ENCODE measurements at regions not wholly inside any gene's neighbourhood (a gene's known extent, or its start where the extent isn't known, plus 50 kb on each side); places are given as distances from the start of the nearest gene placed in this dataset.

DNA sequence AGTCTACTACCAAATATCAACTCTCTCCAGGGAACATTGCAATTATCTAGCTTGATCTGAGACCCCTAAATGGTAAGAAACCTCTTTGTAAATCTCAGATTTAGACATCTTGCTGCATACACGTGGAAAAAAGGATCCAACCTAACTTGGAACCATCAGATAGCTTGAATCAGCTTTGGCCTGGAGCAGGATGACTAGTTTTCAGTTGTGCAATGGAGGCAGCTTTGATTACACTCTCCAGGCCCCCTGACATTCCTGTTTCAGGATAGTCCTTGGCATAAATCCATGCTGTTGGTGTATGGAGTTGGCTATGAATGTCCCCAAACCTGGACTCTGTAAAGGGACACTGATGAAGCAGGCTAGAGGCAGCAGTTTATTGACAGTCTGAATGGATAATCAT, 1061.9 kb upstream of the TENM3 start:
- no peak for DNase-seq (ENCODE audit: low read depth)

- no peak for DNase-seq (ENCODE audit: low read depth)
Observed at GRCh38 chr4:181189751-181190150, 1053.5 kb upstream of the TENM3 start.

GRCh38 chr4:181193131-181193930, 1049.9 kb upstream of the TENM3 start:
- DNase-seq (ENCODE audit: low read depth) = no peak

DNA sequence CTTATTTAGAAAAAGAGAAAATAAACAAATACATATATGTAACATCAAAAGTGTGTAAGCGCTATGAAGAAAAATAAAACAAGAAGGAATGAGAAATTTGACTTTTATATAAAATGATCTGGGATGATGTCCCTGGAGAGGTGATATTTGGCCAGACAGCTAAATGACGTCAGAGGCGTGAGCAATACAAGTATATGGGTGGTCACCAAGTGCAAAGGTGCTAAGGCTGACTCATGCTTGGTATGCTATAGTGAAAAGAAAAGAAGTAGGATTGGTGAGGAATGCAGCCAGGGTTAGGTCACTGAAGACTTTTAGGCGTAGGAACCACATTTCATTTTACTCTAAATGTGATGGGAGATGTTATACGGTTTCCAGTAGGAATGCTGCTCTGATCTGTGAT, 1049.1 kb upstream of the TENM3 start:
- DNase-seq (ENCODE audit: low read depth) = no peak

GRCh38 chr4:181200076-181200475, 1043.1 kb upstream of the TENM3 start:
- DNase-seq (ENCODE audit: low read depth) = no peak

- DNase-seq (ENCODE audit: low read depth) = no peak
Observed at GRCh38 chr4:181202240-181202639, 1041.0 kb upstream of the TENM3 start.

GRCh38 chr4:181204109-181204508, 1039.1 kb upstream of the TENM3 start:
- no peak for DNase-seq (ENCODE audit: low read depth)

- no peak for DNase-seq (ENCODE audit: low read depth)
Observed at GRCh38 chr4:181213551-181213950, 1029.7 kb upstream of the TENM3 start.

DNA sequence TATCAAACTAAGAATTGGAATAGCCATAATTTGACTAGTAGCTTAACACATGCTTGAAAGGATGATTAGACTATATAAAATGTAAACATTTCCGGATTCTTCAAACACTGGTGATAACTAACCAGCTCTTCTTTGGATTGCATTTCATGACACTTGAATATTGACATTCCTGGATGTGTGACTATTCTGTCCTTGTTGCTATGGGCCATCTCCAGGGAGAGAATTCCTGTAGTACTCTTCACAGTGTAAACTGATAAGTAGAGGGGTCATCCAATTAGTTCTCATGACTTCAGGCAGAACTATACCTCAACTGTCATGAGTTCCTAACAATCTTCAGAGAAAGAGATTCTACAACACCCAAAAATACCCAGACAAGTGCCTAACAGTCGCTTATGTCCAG, 1026.7 kb upstream of the TENM3 start:
- DNase-seq (ENCODE audit: low read depth) = no peak

DNA sequence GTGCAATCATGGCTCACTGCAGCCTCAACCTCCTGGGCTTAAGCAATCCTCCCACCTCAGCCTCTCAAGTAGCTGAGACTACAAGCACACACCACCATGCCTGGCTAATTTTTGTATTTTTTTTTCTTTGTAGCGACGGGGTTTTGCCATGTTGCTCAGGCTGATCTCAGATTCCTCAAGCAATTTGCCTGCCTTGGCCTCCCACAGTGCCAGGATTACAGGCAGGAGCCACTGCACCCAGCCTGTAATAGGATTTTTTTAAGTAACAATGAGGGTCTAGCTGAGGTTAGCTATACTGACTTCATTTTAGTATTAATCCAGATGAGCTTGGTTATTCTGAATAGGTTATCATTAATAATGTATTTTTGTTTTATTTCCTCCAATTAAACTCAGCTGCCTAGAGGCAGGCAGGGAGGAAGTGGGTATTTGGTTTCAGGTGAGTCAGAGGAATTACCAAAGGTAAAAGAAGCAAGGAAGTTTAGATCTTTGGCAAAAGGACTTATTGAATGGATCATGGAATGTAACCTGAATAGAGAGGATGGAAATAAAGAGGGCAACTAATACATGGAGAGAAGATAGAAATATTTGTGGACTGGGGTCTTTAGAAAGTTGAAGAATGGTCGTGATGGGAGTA, 1023.3 kb upstream of the TENM3 start:
- no peak for DNase-seq (ENCODE audit: low read depth)

GRCh38 chr4:181224852-181225251, 1018.4 kb upstream of the TENM3 start:
- DNase-seq (ENCODE audit: low read depth) = no peak

DNA sequence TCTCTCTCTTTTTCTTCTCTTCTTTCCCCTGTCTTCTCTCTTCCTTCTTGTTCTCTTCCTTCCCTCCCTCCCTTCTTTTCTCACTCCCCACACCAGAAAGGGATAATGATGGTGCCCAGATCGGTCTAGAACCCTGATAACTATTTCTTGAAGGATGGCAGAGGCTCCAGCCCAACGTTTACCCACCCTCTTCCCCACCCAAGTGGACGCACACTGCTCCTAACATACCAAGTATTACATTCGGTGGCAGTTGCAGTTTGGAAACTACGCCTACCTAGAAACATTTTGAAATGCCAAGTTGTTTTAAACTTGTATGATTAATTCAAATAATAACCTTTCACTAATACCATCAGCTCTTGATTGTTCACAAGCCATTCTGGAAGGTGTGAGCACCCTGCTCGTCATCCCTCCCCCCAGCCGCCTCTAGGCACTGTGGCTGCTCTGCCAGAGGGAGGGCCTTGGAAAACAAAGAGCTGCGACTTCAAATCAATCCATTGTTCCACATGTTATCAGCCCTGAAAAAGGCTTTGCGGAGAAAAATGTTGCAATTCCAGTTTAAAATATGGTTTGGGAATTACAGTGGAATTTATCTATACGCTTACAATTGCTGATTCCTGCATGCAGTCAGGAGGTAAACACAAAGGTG, 1017.5 kb upstream of the TENM3 start:
- no peak for DNase-seq (ENCODE audit: low read depth)

- no peak for DNase-seq (ENCODE audit: low read depth)
Observed at GRCh38 chr4:181234951-181235680, 1008.1 kb upstream of the TENM3 start.

DNA sequence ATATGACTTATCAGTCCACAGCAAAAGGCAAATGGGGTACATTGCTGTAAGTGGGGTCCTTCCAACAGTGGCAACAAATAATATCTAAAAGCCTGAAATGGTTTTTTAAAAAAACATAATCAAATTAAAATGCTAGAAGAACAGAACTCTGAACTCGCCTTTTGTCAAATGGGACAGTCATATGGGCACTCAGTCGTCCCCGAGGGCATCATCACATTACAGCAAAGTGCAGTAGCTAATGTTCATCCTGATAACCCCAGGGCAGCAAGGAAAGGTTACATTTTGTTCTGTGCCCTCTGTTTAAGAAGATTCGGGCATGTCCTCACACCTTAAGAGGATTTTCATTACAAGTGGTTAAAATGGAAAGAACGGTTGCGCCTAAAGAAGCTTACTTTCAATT, 997.9 kb upstream of the TENM3 start:
- DNase-seq (ENCODE audit: low read depth) = no peak

DNA sequence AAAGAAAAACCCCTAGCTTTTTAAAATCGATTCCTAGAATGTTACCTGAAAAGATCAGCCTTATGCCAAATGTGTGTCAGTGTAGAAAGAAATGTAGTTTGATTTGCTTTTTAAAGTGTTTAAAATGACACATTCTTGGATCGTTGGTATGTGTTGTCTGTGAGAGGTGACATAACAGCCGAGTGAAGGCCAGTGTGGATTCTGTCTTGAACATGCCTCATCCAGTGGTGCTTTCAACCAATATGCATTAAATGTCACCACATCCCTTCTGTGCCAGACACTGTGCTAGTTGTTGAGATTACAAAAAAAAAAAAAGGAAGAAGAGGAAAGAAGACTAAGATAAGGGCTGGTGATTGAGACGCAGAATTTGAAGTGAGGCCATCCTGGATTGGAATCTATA, 994.2 kb upstream of the TENM3 start:
- DNase-seq (ENCODE audit: low read depth) = no peak

- DNase-seq (ENCODE audit: low read depth) = no peak
Observed at GRCh38 chr4:181254771-181255170, 988.4 kb upstream of the TENM3 start.

- DNase-seq (ENCODE audit: low read depth) = no peak
Observed at GRCh38 chr4:181258569-181258968, 984.6 kb upstream of the TENM3 start.

DNA sequence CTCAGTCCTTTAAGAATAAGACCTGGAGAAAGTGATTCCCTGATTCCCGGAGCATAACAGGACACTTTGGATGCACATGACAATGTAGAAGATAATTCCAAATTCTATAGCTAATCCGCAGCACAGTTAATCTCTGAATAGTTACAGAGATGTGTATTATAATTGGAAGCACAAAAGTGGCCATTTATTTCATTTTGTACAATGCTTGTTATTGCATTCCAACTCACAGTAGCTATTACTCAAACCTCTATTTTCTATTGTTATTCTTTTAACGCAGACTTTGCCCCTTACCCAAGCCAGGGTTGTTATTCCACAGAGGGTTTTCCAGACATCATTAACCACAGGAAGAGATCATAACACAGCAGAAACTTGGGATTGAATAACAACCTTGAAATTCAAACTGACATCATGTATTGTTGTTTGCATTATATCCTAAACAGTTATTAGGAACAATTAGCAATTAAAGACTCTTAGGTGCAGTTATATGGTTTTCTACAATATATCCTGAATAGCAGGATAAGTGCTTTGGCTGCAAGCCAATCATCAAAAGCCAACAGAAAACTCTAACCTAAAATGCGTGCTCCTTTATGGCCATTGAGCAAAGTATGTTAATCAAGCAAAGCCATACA, 984.0 kb upstream of the TENM3 start:
- no peak for DNase-seq (ENCODE audit: low read depth)

GRCh38 chr4:181261279-181261678, 981.9 kb upstream of the TENM3 start:
- no peak for DNase-seq (ENCODE audit: low read depth)

GRCh38 chr4:181264893-181265292, 978.3 kb upstream of the TENM3 start:
- DNase-seq (ENCODE audit: low read depth) = no peak

DNA sequence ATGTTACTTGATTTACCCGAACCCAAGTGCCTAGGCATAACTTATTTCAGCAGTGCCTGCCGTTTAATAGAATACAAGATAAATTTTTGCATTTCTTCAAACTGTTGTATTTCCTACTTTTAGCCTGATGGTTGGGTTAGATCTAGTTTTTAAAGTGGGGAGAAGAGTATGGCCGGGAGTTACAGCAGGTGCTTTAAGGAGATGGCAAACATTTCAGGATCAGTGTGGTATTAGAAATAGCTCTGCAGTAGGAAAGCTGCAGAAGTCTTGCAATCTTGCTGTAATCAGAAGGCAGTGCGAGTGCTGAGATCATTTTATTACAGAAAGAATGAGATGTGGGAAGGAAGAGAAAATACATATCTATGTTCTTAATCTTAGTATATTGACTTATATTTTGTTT, 977.8 kb upstream of the TENM3 start:
- DNase-seq (ENCODE audit: low read depth) = no peak

DNA sequence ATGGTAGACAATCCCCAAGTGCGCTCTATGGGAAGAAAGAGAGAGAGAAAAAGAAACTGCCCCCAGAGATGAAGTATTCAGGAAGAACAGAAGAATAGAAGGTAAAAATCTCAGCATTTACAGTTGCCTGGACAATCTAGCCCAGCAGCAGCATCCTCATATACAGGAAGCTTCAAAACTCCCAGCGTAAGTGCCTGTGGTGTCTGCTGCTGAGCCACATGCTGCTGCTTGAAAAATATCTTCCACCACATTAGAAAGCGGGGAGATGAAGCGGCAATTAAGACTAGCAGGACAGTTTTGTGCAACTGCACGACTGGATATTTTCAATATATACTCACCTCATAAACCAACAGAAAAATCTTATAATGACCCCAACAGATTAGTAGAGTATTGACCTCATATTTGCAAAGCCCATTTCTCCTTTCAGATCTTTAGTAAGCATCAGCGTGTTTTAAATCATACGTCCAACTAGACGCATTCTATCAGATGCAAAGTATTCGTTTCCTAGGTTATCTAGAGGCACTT, 972.0 kb upstream of the TENM3 start:
- no peak for DNase-seq (ENCODE audit: low read depth)

Measured in HS-27A (cell line).